GM23248 (cell line): ENCODE measurements at regions not wholly inside any gene's neighbourhood (a gene's known extent, or its start where the extent isn't known, plus 50 kb on each side); places are given as distances from the start of the nearest gene placed in this dataset.

Experiments
- EZH2 ChIP-seq: fragments of 200-600 bp; sonication (generic); IDR thresholded peaks from 2 replicates; pipeline ENCODE4 v1.6.1; 2018; ENCODE audit warnings: antibody characterized with exemption, mild to moderate bottlenecking; ENCODE audit not compliant: insufficient read depth, poor library complexity, severe bottlenecking
- EZH2phosphoT487 ChIP-seq: fragments of 200-600 bp; sonication (generic); IDR thresholded peaks from 2 replicates; pipeline ENCODE4 v1.6.1; 2018; ENCODE audit warnings: antibody characterized with exemption, moderate library complexity, mild to moderate bottlenecking, low read depth; ENCODE audit not compliant: insufficient read depth

- TF ChIP-seq EZH2 (no peak), EZH2phosphoT487 (no peak)
These were observed 516.2 kb downstream of the CDH26 start for GRCh38 chr20:60474385-60474910.
